D721Med (cell line): ENCODE measurements at regions not wholly inside any gene's neighbourhood (a gene's known extent, or its start where the extent isn't known, plus 50 kb on each side); places are given as distances from the start of the nearest gene placed in this dataset.

ENCODE experiments used
- DNase-seq: peaks from one replicate; pipeline ENCODE4 v3.0.0; 2011; ENCODE audit warnings: low spot score; ENCODE audit not compliant: insufficient read length
- FAIRE-seq: peaks from 2 replicates; lab custom pipeline; 2011; peaks lifted over from hg19 to GRCh38; lab: Jason Lieb, UNC
- CTCF ChIP-seq: IDR thresholded peaks from 2 replicates; pipeline ENCODE4 v1.5.1; 2012; ENCODE audit warnings: mild to moderate bottlenecking, control low read depth; ENCODE audit not compliant: insufficient read depth; ENCODE audit errors: missing control alignments

GRCh38 chr10:29920408-29921070 is 138.8 kb downstream of the JCAD start:
- FAIRE-seq, result no peak
- TF ChIP-seq CTCF, result no peak
- no peak for DNase-seq

- no peak for DNase-seq
- no peak for FAIRE-seq
- no peak for TF ChIP-seq CTCF
Observed at GRCh38 chr10:29918623-29919400, 140.6 kb downstream of the JCAD start.

GRCh38 chr10:29917311-29917710 is 142.1 kb downstream of the JCAD start:
- TF ChIP-seq CTCF, result no peak
- DNase-seq, result no peak
- no peak for FAIRE-seq

- FAIRE-seq, result no peak
- TF ChIP-seq CTCF, result no peak
- DNase-seq, result no peak
Observed at GRCh38 chr10:29916669-29917068, 142.7 kb downstream of the JCAD start.

- TF ChIP-seq CTCF, result no peak
- FAIRE-seq (no peak), DNase-seq (no peak)
Observed at GRCh38 chr10:29914986-29915785, 144.2 kb downstream of the JCAD start.

- DNase-seq (no peak), FAIRE-seq (no peak)
- TF ChIP-seq CTCF, result no peak
Observed at GRCh38 chr10:29908962-29909361, 150.4 kb downstream of the JCAD start.

GRCh38 chr10:29900865-29901264 is 158.5 kb downstream of the JCAD start:
- DNase-seq (no peak), FAIRE-seq (no peak)
- TF ChIP-seq CTCF, result no peak
